HG02870 (cell line): ENCODE measurements at regions not wholly inside any gene's neighbourhood (a gene's known extent, or its start where the extent isn't known, plus 50 kb on each side); places are given as distances from the start of the nearest gene placed in this dataset.
A peak's percentile ranks its signal among the peaks of the same experiment; 100 is the strongest.

Source experiments
- ATAC-seq: cut with Tn5 transposase; IDR thresholded peaks from one replicate; pipeline ENCODE4 v1.9.1; 2021; ENCODE audit warnings: mild to moderate bottlenecking, moderate library complexity; ENCODE audit not compliant: unreplicated experiment

- no peak for ATAC-seq
These were observed 232.0 kb downstream of the SNCA start for GRCh38 chr4:89604951-89605350.

- ATAC-seq: no peak
These were observed 237.9 kb downstream of the SNCA start for GRCh38 chr4:89599026-89599425.

GRCh38 chr4:89598602-89599001 lies 238.4 kb downstream of the SNCA start:
- ATAC-seq: no peak

DNA sequence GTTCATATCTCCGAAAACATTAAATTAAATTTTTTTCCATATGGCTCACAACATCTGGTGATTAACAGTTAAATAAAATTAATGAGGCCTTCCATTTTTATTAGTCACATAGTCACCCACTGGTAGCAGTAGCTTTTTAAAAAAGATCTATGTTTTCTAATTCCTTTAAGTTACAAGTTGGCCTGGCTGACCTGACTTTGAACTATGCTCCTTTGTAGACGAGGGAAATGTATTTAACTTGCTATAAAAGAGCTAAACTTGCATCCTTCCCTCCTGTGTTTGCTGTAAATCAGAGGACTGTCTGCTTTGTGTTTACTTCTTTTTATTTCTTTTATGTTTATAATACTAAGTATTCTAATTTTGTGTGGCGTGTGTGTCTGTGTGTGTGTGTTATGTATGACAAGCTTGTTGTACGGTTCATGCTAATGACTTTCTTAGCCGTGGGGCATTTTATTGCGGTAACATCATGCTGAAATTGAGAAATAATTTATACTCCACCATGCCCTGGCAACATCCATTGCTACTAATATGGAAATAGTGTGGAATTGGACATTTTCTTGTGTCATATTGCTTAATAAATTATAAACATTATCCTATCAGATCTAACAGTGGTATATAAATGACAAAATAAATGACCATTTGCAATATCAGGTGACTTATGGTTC lies 241.7 kb downstream of the SNCA start:
- no peak for ATAC-seq

DNA sequence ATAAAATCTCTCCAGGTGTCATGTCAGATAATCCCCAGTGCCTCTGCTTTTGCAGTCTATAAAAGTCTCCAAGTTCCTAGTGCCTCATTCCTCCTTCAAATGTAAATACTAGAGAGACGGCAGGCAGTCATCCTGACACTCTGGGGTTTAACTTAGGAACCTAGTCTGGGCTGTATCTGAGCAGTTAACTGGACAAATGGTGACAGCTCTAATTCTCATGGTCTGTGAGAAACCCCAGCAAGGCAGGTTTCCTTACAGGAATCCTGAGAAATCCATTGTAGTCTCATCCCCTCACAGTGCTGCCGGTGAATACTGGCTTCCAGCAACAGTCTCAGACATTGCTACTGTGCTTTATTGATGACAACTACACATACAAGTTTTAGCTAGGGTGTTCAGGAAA lies 246.8 kb downstream of the SNCA start:
- no peak for ATAC-seq

DNA sequence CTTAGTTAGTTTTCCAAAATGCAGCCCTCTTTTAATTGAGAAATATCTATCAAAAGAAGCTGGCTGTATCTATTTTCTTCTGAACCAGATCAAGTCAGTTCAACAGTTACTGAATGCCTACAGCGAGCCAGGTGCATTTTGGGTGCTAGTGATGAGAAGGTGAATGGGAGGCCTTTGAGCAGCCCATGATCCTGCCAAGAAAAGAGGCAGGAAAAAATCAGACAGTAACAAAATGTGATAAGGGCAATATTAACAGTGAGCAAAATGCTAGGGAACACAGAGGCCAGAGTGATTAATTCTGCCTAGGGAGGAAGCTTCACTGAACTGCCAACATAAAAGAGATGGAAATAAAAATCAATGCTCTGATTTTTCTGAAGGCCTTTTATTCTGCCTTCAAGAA lies 248.5 kb downstream of the SNCA start:
- no peak for ATAC-seq

GRCh38 chr4:89587364-89587763 lies 249.6 kb downstream of the SNCA start:
- ATAC-seq: no peak

DNA sequence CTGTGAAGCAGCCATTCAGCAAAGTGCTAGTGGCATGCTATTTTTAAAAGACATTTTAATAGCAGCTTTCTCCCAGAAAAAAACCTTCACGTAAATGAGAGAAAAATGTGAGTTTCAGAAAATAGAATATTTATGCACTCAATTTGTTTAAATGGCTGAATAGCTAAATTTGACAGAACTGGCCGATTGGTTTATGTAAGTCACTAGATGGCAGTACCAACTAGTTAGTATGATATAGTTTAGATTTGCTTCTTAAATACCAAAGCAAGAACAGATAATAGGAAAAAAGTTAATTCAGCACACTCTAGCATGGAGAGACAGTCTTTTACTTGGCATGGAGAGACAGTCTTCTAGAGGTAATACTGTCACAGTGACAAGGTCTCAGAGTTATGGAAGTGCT lies 250.1 kb downstream of the SNCA start:
- ATAC-seq: no peak

DNA sequence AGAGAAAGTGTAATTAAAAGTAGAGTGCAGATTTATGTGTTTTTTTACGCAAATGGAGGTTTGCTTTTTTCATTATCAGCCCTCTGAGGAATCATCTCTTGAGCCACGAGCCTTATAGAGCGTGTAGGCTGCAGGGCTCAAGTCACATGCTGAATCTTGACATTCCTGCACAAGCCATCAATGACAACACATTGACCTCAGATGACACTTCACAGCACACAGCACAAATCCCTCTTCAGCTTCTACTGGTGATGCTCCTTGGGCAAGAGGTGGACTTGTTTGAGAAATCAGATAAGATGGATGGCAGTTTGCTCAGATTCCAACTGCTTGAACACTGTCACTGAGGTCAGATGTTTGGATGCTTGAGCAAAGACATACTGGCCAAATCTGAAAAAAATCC lies 250.6 kb downstream of the SNCA start:
- ATAC-seq: no peak

- no peak for ATAC-seq
These were observed 254.0 kb downstream of the SNCA start for GRCh38 chr4:89582756-89583505.

DNA sequence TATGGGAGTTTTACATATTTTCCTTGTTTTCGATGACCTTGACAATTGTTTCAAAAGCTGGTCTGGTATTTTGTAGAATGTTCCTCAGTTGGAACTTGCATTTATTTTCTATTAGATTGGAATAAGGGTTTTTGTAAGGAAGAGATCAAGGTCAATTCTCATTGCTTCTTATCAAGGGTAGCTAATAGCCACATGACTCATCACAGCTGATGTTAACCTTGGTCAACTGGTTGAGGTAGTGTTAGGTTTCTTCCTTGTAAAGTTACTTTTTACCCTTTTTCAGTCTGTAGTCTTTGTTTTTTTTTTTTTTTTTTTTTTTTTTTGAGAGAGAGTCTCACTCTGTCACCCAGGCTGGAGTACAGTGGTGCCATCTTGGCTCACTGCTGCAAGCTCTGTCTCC lies 257.2 kb downstream of the SNCA start:
- no peak for ATAC-seq

DNA sequence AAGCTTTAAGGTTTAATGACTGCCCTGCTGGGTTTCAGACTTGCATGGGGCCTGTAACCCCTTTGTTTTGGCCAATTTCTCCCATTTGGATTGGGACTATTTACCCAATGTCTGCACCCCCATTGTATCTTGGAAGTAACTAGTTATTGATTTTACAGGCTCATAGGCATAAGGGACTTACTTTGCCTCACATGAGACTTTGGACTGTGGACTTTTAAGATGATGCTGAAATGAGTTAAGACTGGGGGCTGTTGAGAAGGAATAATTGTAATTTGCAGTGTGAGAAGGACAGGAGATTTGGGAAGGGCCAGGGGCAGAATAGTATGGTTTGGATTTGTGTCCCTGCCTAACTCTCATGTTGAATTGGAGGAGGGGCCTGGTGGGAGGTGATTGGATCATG lies 260.7 kb downstream of the SNCA start:
- ATAC-seq: no peak

DNA sequence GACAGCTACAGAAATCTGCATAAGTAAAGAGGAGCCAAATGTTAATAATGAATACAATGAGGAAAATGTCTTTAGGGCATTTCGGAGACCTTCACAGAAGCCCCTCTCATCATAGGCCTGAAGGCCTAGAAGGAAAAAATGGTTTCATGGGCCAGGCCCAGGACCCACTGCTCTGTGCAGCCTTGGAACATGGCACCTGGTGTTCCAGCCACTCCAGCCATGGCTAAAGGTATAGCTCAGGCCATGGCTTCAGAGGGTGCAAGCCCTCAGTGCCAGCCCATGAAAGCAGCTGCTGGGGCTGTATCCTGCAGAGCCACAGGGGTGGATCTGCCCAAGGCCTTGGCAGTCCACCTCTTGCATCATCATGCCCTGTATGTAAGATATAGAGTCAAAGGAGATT lies 261.1 kb downstream of the SNCA start:
- ATAC-seq: no peak

- no peak for ATAC-seq
These were observed 262.8 kb downstream of the SNCA start for GRCh38 chr4:89574176-89574575.

DNA sequence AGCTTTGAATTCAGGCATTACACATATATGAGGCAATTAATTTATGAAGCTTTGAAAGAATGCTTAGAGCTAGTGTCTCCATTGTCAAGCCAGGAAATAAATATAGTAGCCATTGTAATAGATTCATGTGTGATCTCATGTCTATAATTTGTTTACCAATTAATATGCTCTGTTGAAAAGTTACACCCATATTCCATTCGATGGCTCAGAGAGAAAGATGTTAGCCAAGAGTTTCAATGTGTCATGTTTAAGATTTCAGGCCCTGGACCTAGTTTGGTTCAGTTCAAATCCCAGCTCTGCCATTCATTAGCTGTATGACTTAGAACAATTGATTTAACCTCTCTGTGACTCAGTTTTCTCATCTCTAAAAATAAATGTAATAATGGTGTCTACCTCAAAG lies 263.3 kb downstream of the SNCA start:
- no peak for ATAC-seq

DNA sequence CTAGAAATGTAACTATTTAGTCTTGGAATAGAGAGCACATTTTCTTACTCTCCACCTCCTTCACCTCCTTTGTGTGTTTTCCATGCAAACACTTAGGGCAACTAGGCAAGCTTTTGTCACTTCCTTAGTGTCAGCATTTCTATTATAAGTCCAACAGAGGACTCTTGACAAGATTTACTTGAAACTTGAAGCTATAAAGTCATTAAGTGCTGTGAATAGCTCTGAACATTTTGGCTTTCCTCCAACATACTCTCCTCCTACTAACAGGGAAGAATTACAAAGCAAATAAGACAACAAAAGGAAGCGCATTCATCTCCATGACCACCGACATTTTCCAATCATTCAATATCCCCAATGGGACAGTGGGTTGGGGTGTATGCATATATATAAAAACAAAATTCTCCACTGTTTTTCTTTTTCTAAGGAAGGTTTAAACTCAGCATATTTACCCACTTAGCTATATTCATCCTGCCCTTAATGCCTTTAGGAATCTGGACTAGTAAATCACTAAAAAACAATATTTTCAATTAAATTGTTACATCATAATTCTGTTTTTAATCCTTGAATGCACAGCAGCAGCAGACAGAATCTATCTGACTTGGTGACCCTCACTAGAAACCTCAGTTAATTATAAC lies 264.6 kb downstream of the SNCA start:
- ATAC-seq: no peak

GRCh38 chr4:89570931-89571330 lies 263.3 kb upstream of the GPRIN3 start:
- ATAC-seq: no peak

GRCh38 chr4:89567936-89568335 lies 260.3 kb upstream of the GPRIN3 start:
- ATAC-seq: no peak

- ATAC-seq: peak; percentile 54
These were observed 255.8 kb upstream of the GPRIN3 start for GRCh38 chr4:89563431-89563830.

DNA sequence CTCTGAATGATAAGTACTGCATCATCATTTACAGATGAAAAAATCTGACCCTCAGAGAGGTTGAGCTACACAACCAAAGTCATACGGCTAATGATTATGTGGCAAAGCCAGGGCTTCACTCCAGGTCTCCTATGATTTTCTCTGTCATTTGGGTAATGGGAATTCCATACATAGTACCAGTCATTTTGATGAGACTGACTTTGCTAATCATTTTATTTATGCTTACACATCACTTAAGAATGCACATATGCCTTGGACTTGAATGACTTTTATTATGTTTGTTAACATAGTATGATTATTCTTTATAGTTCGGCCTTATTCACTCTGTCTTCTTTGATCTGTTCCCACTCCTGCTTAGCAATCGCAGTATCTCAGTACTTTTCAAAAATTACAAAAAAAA lies 255.1 kb upstream of the GPRIN3 start:
- no peak for ATAC-seq

- no peak for ATAC-seq
These were observed 253.4 kb upstream of the GPRIN3 start for GRCh38 chr4:89561048-89561447.

- no peak for ATAC-seq
These were observed 250.5 kb upstream of the GPRIN3 start for GRCh38 chr4:89558147-89558546.
